Kidney glomerular epithelial cell (primary cell): ENCODE measurements at regions not wholly inside any gene's neighbourhood (a gene's known extent, or its start where the extent isn't known, plus 50 kb on each side); places are given as distances from the start of the nearest gene placed in this dataset.
"Not testable (repeated sequence)": the region's sequence is repeated elsewhere in the genome, so short reads cannot be mapped to it uniquely, and the experiment has no call there.

Source experiments
- DNase-seq: peaks from one replicate; lab custom pipeline; 2025; lab: John Stamatoyannopoulos, UW

DNA sequence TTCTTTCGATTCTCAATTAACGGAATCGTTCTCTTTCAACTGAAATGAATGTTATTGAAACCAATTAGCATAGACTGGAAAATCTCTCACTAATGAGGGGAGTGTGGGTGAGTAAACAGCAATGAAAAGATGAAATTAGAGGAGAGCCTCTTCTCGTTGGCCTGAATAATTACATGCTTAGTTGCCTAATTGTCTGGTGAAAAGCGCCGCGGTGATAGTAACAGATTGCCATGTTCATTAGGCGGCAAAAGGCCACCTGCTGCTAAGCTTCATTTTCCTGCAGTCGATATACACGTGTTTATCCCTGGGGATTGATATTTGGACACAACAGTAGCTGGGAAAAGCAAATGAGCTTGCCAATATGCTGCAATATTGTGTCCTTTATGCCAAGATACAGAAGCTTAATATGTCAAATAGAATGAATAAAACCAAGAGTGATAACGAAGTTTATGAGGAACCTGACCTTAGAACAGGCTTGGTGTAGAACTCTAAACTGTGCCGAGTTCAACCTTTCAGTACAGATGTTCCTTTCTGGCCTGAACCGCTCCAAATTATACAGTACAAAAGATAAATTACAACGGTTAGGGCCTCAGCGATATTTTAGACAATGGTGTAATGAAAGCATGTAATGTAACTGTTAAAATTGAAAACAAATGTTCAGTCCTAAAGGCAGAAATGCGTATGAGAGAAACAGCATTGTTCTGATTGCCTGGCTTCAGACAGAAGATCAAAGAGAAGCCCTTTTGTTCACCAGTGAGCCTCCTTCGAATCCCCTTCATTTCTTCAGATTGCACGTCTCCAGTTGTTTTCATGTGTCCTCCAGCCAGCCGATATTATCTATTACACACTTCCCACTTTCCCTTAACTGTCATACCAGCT lies 185.2 kb downstream of the SHOX2 start:
- DNase-seq, result no peak

DNA sequence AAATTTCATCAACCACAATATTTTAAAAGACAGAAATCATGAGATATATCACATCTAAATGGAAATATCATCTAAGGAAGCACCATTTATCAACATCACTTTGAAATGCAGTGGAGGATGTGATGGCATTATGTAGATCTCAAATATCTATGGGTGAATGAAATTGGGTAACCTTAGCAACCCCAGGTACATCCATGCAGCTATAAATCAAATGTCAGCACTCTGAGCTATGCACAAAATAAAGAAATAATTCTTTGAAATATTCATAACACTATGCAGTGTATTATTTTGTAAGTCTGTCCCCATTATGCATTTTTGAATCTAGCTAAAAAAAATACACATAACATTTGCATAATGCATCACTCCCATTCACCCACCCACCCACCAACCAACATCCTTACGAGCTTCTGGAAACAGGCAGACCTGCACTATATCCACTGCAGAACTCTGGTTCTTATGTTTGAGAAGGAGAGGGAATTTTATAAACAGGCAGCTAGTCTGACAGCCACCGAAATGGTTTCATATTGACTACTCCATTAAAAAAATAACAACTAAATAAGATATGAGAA lies 186.8 kb downstream of the SHOX2 start:
- no peak for DNase-seq

DNA sequence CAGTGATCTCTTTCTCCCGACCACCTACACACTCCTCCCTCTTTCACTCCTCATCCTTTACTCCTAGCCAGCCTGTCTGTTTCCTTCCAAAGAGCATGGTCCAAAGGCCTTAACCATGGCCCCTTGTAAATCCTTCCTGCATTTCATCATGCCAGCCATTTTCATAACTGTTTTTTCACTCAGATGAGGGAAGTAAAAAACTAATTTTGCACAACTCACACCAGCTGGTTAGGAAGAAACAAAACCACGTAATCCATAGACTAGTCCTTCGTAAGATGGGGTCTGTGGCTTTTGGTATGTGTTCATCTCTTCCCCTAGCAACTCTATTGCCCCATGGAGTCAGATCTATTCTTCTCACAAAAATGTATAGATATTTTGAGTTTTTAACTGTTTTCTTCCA lies 187.8 kb downstream of the SHOX2 start:
- DNase-seq, result no peak

DNA sequence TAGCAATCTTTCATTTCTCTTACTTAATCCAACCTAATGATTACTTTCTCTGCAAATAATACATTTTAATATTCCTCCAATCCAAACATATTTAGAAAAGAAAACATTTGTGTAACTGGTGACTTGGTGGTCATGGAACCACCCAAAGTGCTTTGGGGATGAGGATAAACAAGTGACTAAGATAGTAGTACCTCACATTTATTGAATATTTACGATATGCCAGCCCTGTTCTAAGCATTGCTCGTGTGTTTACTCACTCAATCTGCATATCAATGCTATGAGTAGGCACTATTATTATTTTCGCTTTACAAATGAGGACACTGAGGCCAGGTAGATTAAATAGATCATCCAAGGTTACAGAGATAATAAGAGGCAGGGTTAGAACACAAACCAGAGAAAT lies 189.5 kb downstream of the SHOX2 start:
- DNase-seq, result no peak

DNA sequence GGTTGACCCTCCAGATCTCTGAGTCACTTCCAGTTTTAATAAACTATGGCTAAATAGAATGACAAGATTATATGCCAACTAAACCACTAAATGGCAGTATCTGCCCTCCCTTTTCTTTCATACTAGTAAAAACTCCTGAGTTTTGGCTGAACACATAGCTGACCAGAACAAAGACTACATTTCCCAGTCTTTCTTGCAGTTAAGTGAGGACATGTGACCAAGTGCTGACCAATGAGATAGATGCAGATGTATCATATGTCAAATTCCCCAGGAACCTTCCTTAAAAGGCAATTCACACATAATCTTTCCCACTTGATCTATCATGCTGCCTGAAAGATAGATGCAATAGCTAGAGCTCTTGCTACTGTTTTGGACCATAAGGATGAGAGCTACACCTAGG lies 191.3 kb downstream of the SHOX2 start:
- no peak for DNase-seq

DNA sequence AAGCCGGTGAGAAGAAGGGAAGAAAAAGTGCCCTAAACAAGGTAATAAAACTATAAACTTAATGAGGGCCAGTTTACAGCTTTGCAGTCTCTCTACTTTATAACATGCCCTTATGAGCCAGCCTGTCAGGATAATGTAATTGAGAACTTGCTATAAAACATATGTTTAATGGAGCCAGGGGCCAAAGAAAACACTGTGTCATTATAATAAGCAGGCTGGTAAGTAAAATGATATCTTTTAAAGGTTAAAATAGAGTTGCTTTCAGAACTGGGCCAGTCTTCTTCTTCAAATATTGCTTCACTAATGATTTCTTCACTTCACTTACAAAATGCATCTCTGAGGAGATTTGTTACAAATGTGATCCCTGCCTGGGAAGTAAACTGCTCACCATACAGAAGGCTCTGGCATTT lies 192.5 kb downstream of the SHOX2 start:
- DNase-seq, result no peak

DNA sequence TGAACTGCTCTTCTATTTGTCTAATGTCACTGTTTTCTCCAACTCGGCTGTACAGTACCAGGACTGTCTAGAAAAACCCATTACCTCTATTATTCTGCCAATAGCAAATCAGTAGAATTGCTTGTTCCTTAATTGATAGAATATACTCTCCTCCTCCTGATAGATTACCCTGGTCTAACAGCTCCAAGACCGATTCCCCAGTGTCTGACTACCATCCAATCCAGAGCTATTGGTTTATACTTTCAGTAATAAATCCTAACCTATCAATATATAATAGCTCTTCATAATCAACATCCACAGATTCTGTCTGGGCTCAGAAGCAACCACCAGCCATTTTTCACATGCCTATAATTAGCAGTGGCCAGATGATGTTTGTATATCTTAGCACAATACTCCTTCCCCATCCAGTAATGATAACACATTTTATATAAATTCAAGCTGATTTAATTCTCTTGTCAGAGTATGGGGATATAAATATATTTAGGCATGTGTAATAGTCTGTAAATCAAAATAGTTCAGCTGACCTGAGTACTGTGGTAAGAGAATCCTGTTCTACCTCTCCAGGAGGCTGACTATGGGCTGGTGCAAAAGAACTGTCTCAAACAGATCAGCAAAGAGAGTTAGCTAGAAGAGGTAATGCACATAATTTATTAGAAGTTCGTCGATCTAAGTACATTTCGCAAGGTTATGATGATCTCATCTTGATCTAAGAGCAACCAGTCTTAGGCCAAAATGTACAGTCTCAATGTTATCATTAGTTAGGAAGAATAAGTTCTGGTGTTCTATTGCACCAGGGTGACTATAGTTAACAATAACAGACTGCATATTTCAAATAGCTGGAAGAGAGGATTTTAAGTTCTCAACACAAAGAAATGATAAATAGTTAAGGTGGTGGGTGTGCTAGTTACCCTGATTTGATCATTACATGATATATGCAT lies 193.4 kb downstream of the SHOX2 start:
- no peak for DNase-seq

DNA sequence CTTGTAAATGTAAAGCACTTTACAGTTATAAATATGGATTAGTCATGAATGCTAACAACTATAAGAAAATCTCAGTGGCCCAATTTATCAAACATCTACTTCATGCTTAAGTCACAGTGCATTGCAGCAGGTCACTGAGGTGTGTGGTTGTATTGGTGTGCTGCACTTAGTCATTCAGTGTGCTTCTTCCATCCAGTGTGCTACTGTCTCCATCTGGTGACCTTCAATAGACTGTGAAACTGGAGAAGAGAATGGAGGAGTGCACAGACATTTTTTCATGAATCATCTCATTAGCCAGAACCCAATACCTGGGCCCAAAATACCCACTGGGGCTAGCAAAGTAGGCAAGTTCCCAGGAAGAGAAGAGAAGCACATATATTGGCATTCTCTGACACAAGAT lies 199.6 kb downstream of the SHOX2 start:
- DNase-seq, result no peak

DNA sequence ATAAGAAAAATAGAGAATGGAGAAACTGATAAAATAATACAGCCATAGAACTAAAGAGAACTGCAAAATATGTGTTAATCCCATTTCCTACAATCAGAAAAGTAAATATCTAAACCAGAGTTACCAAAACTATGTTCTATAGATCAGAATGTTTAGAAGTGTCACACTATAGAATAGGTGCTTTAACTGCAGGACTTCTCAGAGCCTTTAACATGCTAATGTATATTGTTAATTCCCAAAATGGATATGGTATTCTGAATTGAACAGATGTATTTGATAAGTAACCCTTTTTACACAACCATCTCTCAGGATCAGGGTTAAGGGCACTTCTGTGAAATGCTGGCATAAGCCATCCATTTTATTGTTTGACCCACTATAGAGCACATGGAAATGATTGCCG lies 200.3 kb downstream of the SHOX2 start:
- no peak for DNase-seq

DNA sequence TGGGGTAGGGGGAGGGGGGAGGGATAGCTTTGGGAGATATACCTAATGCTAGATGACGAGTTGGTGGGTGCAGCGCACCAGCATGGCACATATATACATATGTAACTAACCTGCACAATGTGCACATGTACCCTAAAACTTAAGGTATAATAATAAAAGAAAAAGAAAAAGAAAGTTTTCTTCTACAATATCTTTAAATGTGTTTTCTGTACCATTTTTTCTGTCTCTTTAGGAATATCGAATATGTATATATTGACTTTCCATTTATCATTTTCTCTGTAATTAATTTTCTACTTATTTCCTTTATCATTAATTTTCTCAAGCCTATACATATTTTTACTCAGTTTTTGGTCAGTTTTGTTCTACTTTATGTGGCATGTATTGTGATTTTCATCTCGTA lies 203.5 kb downstream of the SHOX2 start:
- not testable (repeated sequence) for DNase-seq

DNA sequence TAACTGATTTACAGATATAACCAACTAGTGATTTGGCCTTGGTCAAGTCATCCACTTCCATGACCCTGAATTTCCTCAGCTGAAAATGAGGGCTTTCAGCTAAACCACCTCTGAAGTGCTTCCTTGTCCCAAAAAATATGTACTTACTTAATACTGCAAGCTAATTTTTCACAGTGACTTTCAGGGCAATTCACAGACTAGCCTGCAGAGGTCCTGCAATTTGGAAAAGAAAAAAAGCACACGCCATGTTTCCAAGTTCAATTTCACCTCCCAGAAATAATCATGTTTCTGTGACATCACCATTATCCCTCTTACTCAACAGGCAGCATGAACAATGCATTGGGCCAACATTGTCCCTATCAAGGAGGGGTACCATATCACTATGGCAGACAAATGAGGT lies 218.2 kb downstream of the SHOX2 start:
- no peak for DNase-seq

DNA sequence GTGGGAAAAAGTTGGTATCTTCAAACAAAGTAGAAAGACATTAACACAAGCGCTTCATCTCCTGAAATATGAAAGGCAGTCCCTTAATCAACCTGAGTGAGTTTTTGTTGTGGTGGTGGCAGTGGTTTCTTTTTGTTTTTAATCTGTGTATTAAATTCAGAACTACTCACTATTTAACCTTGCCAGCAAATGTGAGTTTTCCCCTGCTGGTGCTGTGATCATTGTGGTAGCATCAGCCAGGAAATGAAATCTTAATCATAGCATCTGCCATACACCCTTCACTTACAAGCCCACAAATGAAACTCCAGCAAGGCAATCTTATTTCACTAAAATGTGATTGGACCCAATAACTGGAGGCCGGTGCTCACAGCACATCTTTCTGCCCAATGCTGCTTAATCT lies 229.7 kb downstream of the SHOX2 start:
- DNase-seq, result no peak

DNA sequence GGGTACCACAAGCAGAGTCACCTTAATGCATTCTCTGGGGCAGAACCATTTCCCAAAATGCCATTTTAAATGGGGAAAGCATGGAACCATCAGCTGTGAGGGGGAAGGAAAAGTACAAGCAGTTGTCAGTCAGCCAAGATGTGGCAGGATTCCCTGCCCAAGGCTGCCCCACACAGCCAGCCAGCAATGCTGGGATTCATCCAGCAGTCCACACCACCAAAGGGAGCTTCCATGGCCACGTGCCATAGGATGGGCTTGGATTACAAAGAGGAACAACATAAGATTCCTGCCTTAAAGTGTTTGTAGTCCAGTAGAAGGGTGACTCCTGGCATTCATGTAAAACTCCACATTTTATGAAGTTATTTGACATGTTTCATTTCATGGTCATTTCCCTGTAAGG lies 233.3 kb downstream of the SHOX2 start:
- DNase-seq, result no peak

DNA sequence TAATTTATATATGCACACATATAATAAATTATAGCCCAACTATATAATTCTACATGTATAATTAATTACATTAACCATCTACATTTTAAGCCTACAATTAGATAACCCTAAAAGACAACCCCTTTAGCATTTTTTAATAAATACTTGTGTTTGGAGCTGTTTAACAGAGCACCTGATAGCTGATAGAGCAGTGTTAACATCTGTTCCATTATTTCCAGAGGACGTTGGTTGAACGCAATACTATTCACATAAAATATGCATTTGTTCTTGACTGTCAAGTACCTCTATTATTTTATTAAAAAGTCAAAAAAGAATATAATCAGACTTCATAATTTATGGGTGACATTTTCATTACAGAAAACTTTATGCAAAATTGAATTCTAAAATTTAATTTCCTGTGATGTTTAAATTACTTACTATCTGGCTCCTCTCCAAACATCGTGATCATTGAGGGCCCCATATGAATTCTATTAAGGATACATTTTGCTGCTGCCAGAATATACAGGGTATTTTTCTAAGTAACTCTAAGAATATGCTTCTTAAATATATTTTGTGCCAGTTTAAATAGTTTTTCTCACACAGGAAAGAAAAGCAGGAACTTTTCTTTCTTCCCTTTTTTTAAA lies 234.3 kb downstream of the SHOX2 start:
- no peak for DNase-seq

DNA sequence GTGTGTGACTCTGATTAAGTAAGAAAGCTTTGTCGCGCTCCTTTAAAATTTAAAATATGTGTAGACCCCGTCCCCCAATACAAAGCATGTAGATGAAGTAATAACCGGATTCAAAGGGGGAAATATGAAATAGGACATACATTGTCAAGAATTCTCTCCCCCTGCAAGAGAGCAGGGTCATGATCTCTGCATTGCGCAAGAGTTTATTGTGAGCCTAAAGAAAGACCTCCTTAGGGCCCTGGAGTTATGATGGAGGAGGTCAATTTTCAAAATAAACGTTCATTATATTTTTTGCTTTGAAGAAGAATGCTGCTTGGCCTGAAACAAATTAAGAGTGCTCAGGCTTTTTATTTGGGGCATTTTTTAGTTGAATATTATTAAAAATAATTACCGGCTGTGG lies 235.0 kb downstream of the SHOX2 start:
- DNase-seq, result no peak

DNA sequence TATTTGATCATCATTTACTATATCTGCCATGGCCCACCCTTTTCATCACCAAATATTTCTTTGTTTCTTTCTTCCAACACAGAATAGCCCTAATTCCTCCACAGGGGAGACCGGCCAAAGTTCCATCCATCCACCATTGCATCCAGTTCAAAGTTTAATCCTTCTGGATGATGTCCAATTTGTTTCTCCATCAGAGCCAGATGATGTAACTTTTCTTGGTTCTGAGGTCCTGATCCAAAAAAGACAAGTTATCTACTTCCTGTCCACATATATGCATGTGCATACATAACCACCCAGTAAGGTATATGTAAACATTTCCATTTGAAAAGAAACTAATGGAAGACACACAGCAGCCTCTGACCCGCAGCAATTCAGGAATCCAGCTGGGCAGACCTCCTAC lies 237.3 kb downstream of the SHOX2 start:
- no peak for DNase-seq

DNA sequence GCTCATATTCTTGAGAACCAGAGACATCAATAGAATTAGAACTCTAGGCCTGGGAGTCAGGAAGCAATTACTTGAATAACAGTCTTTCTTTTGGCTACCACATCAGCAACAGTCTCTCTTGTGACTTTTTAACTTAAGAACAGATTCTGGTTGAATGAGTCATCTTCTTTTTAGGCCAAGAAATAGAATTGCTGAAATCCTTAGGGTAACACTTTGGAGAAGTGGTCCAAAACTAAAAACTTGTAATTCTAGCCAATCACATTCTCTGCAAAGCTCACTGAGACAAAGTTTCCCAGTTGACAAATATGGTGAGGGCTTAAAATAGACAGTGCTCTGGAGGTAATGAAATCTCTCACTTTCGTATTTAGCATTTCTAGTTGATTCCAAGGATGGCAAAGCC lies 238.0 kb downstream of the SHOX2 start:
- DNase-seq, result no peak

DNA sequence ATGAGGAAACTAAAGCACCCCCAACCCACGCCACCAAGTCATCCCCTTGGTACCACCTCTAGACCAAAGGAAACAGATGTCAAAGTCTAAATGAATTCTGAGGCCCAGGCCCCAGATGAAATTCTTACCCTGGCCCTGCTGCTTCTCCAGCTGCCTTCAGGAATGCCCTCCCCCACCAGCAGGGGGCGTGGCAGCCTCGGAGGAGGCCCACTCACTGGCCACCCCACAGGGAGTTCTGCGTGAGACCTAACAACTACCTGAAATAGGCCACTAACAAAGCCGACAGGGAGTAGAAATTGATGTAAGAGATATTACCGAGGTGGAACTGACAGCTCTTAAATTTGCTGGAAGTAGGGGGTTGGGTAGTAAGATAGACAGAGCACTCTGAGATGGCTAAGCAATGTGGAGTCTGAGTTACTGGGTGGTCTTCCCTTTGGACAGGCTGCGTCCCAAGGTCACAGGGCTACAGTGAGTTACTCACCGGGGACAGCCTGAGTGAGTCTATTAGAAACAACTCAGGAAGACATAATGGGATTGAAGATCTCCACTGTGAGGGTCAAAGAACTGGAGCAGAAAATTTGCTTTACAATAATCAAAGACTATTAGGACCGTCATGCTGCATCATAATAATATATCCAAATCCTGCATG lies 240.7 kb downstream of the SHOX2 start:
- DNase-seq, result no peak

DNA sequence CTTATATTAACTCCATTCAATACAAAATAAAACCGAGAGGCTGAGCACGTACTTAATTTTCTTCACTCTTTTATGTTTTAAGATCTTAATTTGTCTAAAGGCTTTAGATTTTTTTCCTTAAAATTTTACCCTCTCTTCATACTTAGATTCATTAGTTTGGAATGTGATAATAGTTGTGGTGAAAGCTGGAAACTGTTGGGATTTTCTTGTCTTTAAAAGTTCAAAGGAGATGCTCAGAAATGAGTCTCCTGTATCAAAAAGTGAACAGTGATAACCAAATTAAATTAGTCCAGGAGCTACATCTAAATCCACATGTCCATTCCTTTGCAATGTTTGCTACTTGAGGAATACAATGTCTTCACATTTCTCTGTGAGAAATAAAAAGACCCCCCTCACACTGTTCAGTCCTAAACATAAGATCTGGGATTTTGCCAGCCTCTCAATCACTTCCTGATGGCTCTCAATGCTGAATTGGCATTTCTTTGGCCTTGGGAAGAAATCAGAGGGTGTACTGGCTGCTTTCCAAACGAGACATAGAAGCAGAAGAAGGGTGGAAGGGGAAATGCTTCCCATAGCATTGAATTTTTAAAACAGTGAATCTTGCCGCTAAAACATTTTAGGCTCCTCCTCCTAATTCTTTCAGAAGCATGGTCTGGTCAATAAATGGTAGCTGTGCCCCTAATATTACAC lies 245.0 kb downstream of the SHOX2 start:
- DNase-seq, result no peak

DNA sequence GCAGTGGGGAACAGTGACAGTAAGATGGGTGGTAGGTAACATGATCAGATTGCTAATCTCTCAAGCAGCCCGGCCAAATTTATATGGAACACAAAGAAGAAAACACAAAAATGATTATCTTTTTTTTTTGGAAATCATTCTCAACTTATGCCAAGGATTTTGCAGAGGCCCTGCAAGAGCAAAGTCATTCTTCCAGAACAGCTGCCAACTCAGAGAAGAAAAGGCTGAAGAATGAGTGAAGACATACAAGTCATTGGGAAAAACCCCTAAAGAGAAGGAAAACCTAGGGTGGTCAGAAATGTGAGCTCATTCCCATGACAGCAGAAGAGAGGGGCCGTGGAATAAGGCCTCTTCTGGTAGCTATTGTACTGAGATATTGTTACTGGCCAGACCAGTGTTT lies 246.7 kb downstream of the SHOX2 start:
- no peak for DNase-seq

DNA sequence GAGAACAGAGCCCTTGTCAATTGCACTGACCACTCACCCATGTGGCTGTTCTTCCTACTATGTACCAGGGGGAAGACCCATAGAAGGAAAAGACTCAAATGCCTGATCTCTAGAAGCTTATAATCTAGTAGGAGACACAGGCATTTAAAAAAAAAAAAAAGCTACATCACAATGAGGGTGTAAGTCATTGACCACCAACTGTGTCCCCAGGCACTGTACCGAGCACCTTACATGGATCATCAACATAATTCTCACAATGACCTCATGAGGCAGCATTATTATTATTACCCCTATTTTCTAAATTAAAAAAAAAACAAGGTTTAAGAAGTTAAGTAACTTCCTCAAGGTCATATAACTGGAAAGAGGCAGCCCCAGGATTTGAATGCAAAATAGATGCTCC lies 247.4 kb downstream of the SHOX2 start:
- DNase-seq, result no peak
